GM18951 (cell line): ENCODE measurements at regions not wholly inside any gene's neighbourhood (a gene's known extent, or its start where the extent isn't known, plus 50 kb on each side); places are given as distances from the start of the nearest gene placed in this dataset.
"Not testable (repeated sequence)": the region's sequence is repeated elsewhere in the genome, so short reads cannot be mapped to it uniquely, and the experiment has no call there.

Experiments used
- POLR2A ChIP-seq: IDR thresholded peaks from 4 replicates; pipeline ENCODE4 v1.6.1; 2011; ENCODE audit warnings: mild to moderate bottlenecking; ENCODE audit not compliant: insufficient read length, insufficient read depth; ENCODE audit errors: extremely low read depth
- in situ Hi-C: fragments of 300-500 bp; cut with MboI; formaldehyde crosslinking; loops from one replicate; pipeline ENCODE4 v1.12.0; 2022; ENCODE audit warnings: low sequenced_read_pairs, mixed read lengths, inconsistent platforms; ENCODE audit not compliant: unreplicated experiment

DNA sequence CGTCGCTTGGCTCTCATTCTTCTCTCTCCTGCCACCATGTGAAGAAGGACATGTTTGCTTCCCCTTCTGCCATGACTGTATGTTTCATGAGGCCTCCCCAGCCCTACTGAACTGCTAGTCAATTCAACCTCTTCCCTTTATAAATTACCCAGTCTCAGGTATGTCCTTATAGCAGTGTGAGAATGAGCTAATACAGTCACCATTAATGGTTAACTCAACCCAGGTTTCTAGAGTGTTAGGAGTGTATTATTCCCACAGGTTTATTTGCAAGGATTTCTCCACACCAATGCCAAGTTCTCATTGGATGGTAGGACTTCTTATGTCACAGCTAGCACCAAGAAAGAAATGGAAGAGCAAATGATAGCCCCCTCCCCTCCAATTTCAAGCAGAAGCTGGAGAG is 71.9 kb downstream of the DYNAP start:
- in situ Hi-C loops: no loop called here
- no peak for TF ChIP-seq POLR2A

DNA sequence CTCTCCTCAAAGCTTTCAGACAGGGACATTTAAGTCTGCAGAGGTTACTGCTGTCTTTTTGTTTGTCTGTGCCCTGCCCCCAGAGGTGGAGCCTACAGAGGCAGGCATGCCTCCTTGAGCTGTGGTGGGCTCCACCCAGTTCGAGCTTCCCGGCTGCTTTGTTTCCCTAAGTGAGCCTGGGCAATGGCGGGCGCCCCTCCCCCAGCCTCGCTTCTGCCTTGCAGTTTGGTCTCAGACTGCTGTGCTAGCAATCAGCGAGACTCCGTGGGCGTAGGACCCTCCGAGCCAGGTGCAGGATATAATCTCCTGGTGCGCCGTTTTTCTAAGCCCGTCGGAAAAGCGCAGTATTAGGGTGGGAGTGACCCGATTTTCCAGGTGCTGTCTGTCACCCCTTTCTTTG is 78.7 kb downstream of the DYNAP start:
- in situ Hi-C loops: not testable (repeated sequence)

DNA sequence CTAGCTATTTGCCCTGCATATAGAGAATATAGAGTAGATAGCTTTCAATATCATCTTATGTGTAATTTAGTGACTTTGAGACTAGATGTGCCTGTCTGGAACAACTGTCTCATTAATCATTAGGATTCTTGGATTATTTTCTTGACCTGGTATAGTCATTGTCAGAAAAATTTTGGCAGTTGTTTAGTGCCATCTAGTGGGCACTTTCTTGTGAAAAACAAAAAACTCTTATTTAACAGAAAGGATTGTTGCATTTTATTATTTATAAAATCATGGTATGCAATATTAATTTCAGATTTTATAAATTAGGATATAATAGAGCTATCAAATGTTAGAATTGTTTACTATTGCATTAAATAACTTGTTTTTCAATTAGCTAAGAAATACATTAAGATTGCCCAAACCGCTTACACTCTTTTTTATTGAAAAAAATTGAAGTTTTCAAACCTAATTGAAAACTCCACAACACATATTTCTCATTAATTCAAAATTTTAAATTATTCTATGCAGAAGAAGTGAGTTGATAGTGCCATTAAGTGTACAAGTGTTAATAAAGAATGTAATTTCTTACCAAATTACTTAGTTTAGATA is 80.3 kb downstream of the DYNAP start:
- in situ Hi-C loops: no loop called here
- no peak for TF ChIP-seq POLR2A

DNA sequence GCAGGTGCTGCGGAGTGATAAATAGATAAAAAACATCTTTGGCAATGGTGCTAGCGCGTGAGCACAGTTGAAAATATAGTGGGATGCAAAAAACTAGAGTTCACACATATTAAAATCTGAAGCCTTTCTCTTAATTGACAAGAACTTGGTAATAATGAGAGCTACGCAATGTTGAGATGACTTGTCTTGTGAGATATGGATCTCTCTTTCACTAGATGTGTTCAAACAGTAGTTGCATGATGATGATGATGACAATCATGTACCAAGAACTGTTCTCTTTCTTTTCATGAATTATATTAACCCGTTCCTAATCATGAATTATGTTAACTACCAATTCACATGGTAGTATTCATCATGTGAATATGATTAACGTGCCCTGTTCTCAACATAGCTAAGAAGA is 81.1 kb downstream of the DYNAP start:
- no peak for TF ChIP-seq POLR2A
- in situ Hi-C loops: no loop called here

- in situ Hi-C loops: no loop called here
- no peak for TF ChIP-seq POLR2A
Measured at GRCh38 chr18:54672846-54673475, 81.9 kb downstream of the DYNAP start.

GRCh38 chr18:54673936-54674335 is 82.9 kb downstream of the DYNAP start:
- TF ChIP-seq POLR2A: no peak
- in situ Hi-C loops: no loop called here

DNA sequence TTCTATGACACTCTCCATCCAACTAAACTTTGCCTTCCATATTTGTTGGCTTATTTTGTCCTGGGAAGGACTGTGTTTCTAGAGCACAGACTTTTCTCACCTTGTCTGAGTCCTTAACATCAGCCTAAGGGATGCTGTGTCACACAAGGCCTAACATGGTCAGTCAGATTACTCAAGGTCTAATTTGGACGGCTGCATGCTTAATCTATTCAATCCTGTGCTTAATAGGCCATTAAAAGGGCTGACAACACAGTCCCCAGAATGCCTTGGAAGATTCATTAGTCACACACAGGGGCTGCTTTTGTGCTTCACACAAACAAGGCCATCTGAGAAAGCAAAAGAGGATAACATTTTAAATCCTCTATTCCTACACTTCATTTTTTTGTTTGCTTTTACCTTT is 84.0 kb downstream of the DYNAP start:
- no peak for TF ChIP-seq POLR2A
- in situ Hi-C loops: loop anchor here (25.0 kb wide), 1 partner anchor 312 kb away; no protein-coding TSS in a partner anchor

DNA sequence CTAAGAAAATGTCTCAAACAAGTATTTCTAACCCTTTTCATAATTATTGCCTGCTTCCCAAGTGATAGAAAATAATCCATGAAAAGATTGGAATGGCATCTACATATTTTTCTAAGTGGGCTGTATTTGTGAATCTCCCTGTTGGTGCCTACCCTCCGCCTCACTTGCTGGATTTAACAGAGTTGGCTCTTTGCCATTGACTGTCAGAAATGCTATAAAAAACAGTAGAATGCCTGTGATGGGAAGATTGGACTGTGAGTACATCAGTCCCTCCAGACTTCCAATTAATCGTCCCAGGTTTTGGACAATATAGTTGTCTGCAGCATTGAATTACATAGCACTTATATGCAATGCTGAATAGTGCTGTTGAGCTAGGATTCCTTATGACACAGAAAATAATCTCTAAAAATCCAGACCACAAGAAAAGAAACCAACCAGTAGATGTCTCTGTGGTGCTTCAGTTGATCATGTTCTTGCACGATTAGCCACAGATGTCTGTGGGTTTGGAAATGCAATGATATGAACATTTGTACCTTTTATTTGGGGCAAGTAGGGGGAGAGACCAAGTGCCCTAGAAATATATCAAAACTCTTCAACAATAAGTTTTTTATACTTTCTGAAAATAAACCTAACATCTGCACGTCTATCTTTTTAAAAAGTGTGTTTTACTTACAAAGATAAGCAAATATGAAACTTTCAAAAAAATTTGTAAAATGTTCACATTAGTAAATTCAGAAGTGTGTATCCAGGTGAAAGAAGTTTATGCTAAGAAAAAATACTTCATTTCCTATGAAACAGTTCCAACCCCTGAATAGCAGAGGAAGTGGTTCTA is 88.5 kb downstream of the DYNAP start:
- in situ Hi-C loops: loop anchor here (25.0 kb wide), 1 partner anchor 308 kb away; no protein-coding TSS in a partner anchor
- TF ChIP-seq POLR2A: no peak

GRCh38 chr18:54684784-54685183 is 93.7 kb downstream of the DYNAP start:
- in situ Hi-C loops: loop anchor here (25.0 kb wide), 1 partner anchor 303 kb away; no protein-coding TSS in a partner anchor

DNA sequence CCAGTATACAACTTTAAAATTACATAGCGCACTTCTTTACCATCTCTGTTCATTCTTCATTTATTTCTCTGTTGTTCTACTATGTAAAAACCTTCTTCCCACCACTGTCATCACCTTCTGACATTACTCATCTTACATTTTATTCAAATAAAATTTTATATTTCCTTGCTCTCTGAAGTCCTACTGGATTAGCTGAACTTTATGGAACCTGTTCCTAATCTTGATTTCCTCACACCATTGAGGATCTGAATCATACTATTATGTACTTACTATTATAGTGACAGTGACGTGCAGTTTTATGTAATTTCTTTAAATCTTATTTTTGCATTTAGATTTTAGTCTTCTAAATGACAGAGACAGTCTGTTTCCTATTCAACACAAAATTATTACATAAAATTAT is 98.3 kb downstream of the DYNAP start:
- no peak for TF ChIP-seq POLR2A
- in situ Hi-C loops: loop anchor here (25.0 kb wide), 1 partner anchor 298 kb away; no protein-coding TSS in a partner anchor

More at GRCh38 chr18:54684784-54685183, 93.7 kb downstream of the DYNAP start:
- TF ChIP-seq POLR2A: no peak

DNA sequence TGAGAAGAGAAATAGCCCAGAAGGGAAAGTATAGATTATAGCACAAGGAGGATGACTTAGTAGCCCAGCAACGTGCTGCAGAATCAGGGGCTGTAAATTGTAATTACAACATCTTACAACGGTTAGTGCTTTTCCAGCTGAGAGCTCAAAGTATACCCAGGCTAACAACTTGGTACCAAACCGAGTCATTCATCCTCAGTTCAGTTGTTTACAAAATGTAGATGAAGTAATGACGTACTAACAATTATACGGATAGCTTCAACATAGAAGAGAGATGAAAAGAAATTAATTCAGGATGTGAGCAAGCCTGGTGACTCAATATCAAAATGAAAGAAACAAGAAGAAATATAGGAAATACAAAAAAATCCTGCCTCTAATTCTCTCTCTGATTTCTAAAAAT is 99.2 kb downstream of the DYNAP start:
- TF ChIP-seq POLR2A: no peak
- in situ Hi-C loops: loop anchor here (25.0 kb wide), 1 partner anchor 297 kb away; no protein-coding TSS in a partner anchor

DNA sequence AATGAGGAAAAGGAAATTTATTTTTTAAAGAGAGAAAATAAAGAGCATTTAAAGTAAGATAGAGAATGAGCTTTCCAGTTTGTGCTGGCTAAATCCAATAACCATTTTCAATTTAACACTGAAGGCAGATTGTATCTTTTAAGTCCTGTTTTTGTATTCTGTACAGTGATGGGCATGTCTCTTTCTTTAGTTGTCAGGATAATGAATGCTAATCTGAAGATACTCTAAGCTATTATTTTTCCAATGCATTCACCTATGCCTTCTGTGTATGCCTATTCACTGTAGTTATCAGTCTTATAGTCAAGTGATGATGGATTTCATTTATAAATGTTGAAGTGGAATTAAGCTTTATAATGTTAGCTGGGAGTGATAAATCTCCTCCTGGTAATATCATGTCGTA is 101.4 kb downstream of the DYNAP start:
- in situ Hi-C loops: loop anchor here (25.0 kb wide), 1 partner anchor 295 kb away; no protein-coding TSS in a partner anchor
- TF ChIP-seq POLR2A: no peak

DNA sequence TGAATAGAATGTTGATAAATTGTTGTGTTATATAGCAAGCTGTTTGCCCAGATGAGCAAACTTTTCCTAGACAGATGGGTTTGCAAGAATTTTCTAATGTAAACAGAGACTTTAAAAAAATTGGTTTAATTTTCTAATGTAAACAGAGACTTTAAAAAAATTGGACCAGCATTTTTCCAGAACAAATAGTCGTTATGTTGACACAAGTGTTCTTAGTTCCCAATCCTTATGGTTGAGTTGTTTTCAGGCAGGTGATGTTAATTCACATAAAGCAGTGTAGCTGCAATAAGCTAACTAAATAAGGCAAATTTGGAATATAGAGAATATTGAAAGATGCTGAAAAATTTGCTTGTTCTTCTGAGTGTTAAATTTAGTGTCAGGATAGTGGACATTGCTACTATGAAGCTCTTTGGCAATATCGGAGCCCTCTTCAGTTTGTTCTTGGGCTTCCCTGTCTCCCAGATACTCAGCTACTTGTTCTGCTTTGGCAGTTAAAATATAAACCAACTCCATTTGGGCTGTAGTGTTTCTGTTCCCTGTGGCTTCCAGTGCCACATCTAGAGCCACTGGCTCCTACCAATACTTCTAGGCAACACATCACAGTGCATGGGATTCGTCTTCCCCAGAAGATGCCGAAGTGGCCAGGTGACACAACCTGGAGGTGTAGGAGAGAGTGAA is 105.7 kb downstream of the DYNAP start:
- in situ Hi-C loops: loop anchor here (25.0 kb wide), 1 partner anchor 291 kb away; no protein-coding TSS in a partner anchor
- no peak for TF ChIP-seq POLR2A
